GM10266 (cell line): ENCODE measurements at regions not wholly inside any gene's neighbourhood (a gene's known extent, or its start where the extent isn't known, plus 50 kb on each side); places are given as distances from the start of the nearest gene placed in this dataset.

Experiments used
- DNase-seq: peaks from one replicate; pipeline ENCODE4 v3.0.0; 2012; ENCODE audit errors: extremely low spot score
- CTCF ChIP-seq: IDR thresholded peaks from 2 replicates; pipeline ENCODE4 v1.5.1; 2012; ENCODE audit warnings: mild to moderate bottlenecking, low read depth; ENCODE audit not compliant: control insufficient read depth, insufficient read depth; ENCODE audit errors: missing control alignments

- DNase-seq, result no peak
- no peak for TF ChIP-seq CTCF
Observed at GRCh38 chr10:57786331-57786730, 481.4 kb downstream of the IPMK start.

GRCh38 chr10:57785546-57785945 lies 482.1 kb downstream of the IPMK start:
- no peak for DNase-seq
- TF ChIP-seq CTCF, result no peak

- DNase-seq, result no peak
- TF ChIP-seq CTCF, result no peak
Observed at GRCh38 chr10:57785068-57785467, 482.6 kb downstream of the IPMK start.

GRCh38 chr10:57776688-57777432 lies 490.8 kb downstream of the IPMK start:
- no peak for TF ChIP-seq CTCF
- DNase-seq, result no peak

GRCh38 chr10:57775250-57775649 lies 492.4 kb downstream of the IPMK start:
- no peak for TF ChIP-seq CTCF
- DNase-seq, result no peak

GRCh38 chr10:57769298-57769697 lies 498.4 kb downstream of the IPMK start:
- TF ChIP-seq CTCF, result no peak
- DNase-seq, result no peak

GRCh38 chr10:57759777-57760176 lies 507.9 kb downstream of the IPMK start:
- no peak for DNase-seq

More at GRCh38 chr10:57759777-57760176, 507.9 kb downstream of the IPMK start:
- no peak for TF ChIP-seq CTCF
